ENCODE measurements at regions not wholly inside any gene's neighbourhood (a gene's known extent, or its start where the extent isn't known, plus 50 kb on each side); places are given as distances from the start of the nearest gene placed in this dataset.

GRCh38 chr4:35802644-35803043 lies 441.7 kb downstream of the ARAP2 start:
- no peak overlapping the region for H3K27ac ChIP-seq
- no peak for TF ChIP-seq CTCF (IDR thresholded peaks at IDR 0.05)
- H3K4me2 ChIP-seq (ENCODE audit: low read length), result no peak overlapping the region
- H3K79me2 ChIP-seq, result no peaks in the 10 kb centered on the region
- H3K9me3 ChIP-seq (ENCODE audit: control insufficient read depth, low read length), result no peaks in the 10 kb centered on the region
- H3K27me3 ChIP-seq (ENCODE audit: control insufficient read depth, insufficient read depth, low read length), result no peaks in the 10 kb centered on the region
- H2AFZ ChIP-seq, result no peak overlapping the region
- H3K4me1 ChIP-seq, result no peaks in the 10 kb centered on the region
- H3K9ac ChIP-seq, result no peak overlapping the region
- no peak overlapping the region for H3K4me3 ChIP-seq (ENCODE audit: low read depth, low read length)
- H3K36me3 ChIP-seq (ENCODE audit: control insufficient read depth, insufficient read depth, low read length), result no peaks in the 10 kb centered on the region

- Histone ChIP-seq H3K9me3 (ENCODE audit: control insufficient read depth, low read length) (no peaks in the 10 kb centered on the region), H3K27me3 (ENCODE audit: control insufficient read depth, insufficient read depth, low read length) (no peaks in the 10 kb centered on the region), H3K27ac (no peak overlapping the region), H3K9ac (no peak overlapping the region), H3K4me1 (no peaks in the 10 kb centered on the region), H3K4me2 (ENCODE audit: low read length) (no peak overlapping the region), H2AFZ (no peak overlapping the region), H3K36me3 (ENCODE audit: control insufficient read depth, insufficient read depth, low read length) (no peaks in the 10 kb centered on the region), H3K79me2 (no peaks in the 10 kb centered on the region), H3K4me3 (ENCODE audit: low read depth, low read length) (no peak overlapping the region)
- no peak for TF ChIP-seq CTCF (IDR thresholded peaks at IDR 0.05)
These were observed 425.8 kb downstream of the ARAP2 start for GRCh38 chr4:35818520-35818919.

GRCh38 chr4:35820003-35820402 lies 424.3 kb downstream of the ARAP2 start:
- Histone ChIP-seq H3K4me1 (no peaks in the 10 kb centered on the region), H3K9ac (no peak overlapping the region), H3K9me3 (ENCODE audit: control insufficient read depth, low read length) (no peaks in the 10 kb centered on the region), H3K4me3 (ENCODE audit: low read depth, low read length) (no peak overlapping the region), H3K36me3 (ENCODE audit: control insufficient read depth, insufficient read depth, low read length) (no peaks in the 10 kb centered on the region), H3K4me2 (ENCODE audit: low read length) (no peak overlapping the region), H2AFZ (no peak overlapping the region), H3K27me3 (ENCODE audit: control insufficient read depth, insufficient read depth, low read length) (no peaks in the 10 kb centered on the region), H3K79me2 (no peaks in the 10 kb centered on the region), H3K27ac (no peak overlapping the region)
- TF ChIP-seq CTCF (IDR thresholded peaks at IDR 0.05), result no peak

GRCh38 chr4:35824231-35824630 lies 420.1 kb downstream of the ARAP2 start:
- Histone ChIP-seq H3K9ac (no peak overlapping the region), H3K36me3 (ENCODE audit: control insufficient read depth, insufficient read depth, low read length) (no peaks in the 10 kb centered on the region), H3K27me3 (ENCODE audit: control insufficient read depth, insufficient read depth, low read length) (no peaks in the 10 kb centered on the region), H3K9me3 (ENCODE audit: control insufficient read depth, low read length) (no peaks in the 10 kb centered on the region), H3K4me1 (no peaks in the 10 kb centered on the region), H3K4me3 (ENCODE audit: low read depth, low read length) (no peak overlapping the region), H2AFZ (no peak overlapping the region), H3K4me2 (ENCODE audit: low read length) (no peak overlapping the region), H3K27ac (no peak overlapping the region), H3K79me2 (no peaks in the 10 kb centered on the region)
- no peak for TF ChIP-seq CTCF (IDR thresholded peaks at IDR 0.05)

GRCh38 chr4:35835893-35836292 lies 408.4 kb downstream of the ARAP2 start:
- H3K4me2 ChIP-seq (ENCODE audit: low read length), result no peak overlapping the region
- H2AFZ ChIP-seq, result no peak overlapping the region

More at GRCh38 chr4:35835893-35836292, 408.4 kb downstream of the ARAP2 start:
- no peaks in the 10 kb centered on the region for H3K79me2 ChIP-seq
- H3K9ac ChIP-seq, result no peak overlapping the region
- no peaks in the 10 kb centered on the region for H3K4me1 ChIP-seq
- no peak overlapping the region for H3K4me3 ChIP-seq (ENCODE audit: low read depth, low read length)
- no peaks in the 10 kb centered on the region for H3K9me3 ChIP-seq (ENCODE audit: control insufficient read depth, low read length)
- H3K36me3 ChIP-seq (ENCODE audit: control insufficient read depth, insufficient read depth, low read length), result no peaks in the 10 kb centered on the region
- H3K27ac ChIP-seq, result no peak overlapping the region
- TF ChIP-seq CTCF (IDR thresholded peaks at IDR 0.05), result no peak
- H3K27me3 ChIP-seq (ENCODE audit: control insufficient read depth, insufficient read depth, low read length), result no peaks in the 10 kb centered on the region
